HG03103 (cell line): ENCODE measurements at regions not wholly inside any gene's neighbourhood (a gene's known extent, or its start where the extent isn't known, plus 50 kb on each side); places are given as distances from the start of the nearest gene placed in this dataset.

ENCODE experiments used
- ATAC-seq: cut with Tn5 transposase; IDR thresholded peaks from one replicate; pipeline ENCODE4 v1.9.1; 2021; ENCODE audit warnings: low read depth; ENCODE audit not compliant: unreplicated experiment

DNA sequence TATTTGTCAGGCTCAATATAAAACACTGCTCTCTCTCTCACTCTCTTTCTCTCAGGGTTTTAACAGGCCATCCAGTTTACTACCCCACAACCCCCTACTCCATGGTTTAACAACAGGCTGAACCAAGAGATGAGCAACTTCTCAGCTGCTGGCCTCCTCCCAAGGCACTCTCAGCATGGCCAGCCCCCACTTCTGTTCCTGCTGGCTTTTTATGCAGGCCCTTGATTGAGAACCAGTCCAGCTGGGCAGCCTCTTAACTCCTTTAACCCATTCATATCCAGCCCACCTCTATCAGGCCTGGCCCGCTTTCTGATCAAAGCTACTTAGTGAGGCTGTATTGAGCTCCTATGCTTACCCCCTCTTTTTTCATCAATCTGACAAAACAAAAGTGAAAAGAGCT, 346.8 kb upstream of the POU3F2 start:
- ATAC-seq = no peak

DNA sequence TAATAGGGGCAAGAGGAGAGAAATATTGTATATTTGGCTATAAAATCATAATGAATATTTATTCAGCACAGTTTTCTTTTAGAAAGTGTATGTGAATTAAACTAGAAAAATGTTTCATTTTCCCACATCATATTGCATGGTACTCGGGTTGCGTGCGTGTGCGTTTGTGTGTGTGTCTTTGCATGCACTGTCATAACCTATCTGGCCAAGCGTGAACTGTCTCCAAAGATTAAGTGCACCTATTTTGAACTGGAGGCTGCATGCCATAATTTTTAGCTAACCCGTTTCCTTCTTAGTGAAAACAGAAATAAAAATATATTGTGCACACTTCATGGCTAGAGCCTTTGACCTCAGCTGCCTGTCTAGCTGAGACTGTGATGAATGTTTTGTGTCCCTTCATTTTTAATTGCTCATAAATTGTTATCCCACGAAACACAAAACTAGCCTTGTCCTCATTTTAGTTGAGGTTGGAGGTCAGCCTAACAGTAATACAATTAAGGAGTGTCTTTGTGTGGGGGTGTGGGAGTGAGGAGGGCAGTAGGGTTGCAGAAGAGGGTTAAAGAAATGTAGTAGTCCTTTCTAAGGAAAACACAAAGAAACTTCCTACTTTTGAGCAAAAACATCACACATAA, 336.1 kb upstream of the POU3F2 start:
- ATAC-seq = no peak

DNA sequence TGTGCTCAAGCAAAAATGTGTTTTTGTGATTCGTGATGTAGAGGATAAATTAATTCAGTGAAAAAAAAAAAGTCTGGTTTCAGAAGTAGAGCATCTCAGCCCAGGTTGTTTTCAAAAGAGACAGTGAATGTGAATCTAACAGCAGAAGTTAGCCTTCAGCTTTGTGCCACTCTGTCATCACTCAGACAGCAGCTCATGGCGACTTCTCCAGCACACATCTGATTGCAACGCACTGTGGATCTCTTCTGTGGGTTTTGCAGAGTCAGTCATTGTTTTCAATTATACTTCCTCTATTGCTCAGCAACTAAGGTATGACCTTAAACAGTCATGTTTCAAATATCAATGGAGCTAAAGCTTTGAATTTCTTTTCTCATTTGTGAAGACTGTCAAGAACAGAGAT, 335.5 kb upstream of the POU3F2 start:
- peak; percentile 52 for ATAC-seq

DNA sequence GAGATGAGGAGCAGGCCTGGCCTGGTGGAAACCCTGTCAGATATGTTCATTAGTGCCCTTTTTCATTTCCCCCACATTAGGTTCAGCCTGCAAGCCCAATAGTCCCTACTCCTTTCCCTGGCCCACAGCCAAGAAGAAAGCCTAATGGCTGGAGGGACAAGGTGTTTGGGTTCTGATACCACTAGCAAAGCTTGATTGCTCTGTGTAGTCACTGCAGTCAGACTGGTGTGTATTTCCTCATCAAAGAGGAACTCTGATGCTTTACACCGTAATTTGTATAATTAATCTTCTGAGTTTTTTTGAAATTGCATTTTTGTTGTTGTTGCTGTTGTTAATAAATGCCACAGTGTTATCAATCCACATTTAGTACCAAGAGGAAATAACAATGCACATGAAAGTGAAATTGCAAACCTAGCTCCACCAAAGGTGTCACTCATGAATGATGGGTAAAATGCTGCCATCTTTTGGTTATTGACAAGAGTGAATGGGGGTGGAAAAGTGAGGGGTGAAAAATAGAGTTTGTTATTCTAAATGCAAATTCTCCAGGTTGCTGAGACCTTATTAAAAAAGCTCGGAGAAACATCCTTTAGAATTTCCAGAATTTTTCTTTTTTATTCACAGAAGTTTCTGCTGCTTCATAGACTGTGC, 320.2 kb upstream of the POU3F2 start:
- ATAC-seq = peak; percentile 54

DNA sequence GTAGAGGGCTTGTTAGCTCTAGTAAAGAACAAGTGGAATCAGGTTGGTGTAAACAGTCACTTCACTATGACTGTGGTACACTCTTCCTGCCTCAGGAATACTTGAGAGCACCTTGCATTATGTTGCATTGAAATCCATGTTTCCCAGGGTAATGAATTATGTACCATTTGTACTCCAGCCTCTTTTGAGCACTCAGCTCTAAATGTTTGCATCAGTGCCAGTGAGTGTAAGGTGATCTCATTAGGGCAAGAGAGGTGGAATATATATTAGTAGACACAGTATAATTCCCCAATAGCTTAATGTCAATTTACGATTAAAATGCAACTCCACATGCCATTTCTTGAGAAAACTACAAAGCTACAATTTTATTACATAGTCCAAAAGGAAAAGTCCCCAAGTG, 319.6 kb upstream of the POU3F2 start:
- no peak for ATAC-seq

DNA sequence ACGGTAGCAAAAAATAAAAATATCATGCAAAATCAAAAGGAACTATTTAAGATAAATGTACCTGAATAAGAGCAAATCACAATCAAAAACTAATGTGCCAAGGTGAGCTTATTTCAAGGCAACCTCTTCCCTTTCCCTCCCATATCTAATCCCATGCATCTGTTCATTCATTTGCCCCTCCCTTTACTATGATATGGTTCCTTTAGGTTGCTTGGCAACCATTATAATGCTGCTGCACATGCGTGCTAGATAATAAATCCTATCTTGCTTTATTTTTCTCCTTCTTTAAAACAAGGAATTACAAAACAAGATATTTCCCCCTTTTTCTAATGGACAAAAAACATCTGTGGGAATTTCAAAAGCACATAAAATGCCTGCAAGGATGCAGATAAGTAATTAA, 318.2 kb upstream of the POU3F2 start:
- ATAC-seq = no peak

DNA sequence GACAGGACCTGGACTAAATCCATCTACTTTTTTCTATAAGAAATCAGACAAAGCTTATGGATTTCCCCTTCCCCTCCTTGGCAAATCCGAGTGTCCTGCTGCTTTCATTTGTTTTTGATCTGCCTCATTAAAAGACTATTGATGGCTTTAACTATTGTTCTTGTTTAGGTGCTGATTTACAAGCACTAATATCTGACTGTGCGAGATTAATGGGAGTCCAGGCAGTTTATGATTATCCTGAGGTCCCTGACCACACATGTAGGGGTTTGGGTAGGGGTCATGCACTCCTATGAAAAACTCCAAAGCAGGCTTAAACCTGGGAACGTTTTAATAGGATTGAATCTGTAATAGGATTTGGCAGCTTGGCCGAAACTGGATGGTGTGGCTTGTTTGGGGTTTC, 317.5 kb upstream of the POU3F2 start:
- no peak for ATAC-seq

DNA sequence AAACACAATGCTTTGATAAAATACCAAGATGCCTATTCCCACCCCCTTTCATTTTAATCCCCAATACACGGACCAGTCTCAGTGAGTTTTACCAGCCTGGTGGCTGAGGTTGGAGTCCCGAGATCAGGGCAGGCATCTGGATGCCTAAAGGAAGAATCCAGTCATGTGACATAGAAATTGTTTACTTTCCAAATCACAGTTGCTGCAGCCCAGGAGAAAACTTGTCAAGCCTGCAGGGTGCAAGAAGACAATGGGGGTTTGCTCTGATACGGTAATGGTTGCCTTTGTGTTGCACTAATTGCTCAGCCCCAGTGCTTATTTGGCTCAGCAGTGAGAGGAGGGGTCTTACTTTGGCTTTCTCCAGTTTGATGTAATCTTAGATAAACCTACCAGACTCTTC, 308.5 kb upstream of the POU3F2 start:
- no peak for ATAC-seq

DNA sequence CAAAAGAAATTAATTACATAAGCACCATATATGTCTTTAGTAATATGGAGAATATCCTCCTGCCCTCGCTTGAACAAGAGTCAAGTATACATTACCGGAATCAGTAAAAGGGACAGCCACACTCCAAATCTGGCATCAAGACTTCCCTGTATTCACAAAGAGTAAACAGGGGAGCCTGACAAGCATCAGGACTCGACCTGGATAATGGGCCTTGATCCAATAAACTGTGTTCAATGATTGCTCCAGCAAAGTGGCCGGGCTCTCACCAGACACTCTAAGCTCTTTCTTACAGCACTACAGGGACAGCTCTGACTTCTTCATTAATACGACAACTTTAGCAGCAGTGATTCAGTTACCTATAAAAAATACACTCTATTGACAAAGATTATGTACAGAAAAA, 307.9 kb upstream of the POU3F2 start:
- ATAC-seq = no peak

DNA sequence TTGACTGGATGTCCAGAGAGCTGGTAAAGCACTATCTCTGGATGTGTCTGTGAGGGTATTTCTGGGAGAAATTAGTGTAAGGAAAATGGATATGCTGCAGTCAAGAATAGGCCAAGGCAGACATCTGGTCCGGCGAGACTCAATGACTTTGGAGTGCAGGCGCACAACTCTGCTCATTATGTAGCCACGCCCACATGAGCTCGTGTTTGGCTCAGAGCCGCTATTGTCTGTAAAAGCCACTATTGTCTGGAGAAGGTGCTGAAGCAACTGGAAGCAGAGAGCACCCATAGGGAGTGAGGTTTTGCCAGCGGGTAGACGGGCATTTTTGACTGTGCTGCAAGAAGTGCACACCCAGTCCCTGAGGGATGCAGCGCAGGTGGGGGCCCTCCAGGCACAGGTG, 305.0 kb upstream of the POU3F2 start:
- no peak for ATAC-seq

DNA sequence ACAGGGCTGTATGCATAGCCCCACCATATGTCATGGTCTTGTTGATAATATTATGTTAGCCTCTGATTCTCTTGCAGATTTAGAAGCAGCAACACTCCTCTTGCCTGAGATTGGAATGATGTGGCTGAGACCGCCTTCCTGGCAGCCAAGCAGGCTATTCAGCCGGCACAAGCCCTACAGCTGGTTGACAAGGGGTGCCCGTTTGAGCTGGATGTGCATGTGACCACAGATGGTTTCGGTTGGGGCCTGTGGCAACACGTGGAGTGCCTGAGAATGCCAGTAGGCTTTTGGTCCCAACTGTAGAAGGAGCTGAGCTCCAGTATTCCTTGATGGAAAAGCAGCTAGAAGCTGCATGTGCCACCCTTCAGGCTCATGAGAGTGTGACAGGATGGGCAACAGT, 303.6 kb upstream of the POU3F2 start:
- ATAC-seq = no peak

DNA sequence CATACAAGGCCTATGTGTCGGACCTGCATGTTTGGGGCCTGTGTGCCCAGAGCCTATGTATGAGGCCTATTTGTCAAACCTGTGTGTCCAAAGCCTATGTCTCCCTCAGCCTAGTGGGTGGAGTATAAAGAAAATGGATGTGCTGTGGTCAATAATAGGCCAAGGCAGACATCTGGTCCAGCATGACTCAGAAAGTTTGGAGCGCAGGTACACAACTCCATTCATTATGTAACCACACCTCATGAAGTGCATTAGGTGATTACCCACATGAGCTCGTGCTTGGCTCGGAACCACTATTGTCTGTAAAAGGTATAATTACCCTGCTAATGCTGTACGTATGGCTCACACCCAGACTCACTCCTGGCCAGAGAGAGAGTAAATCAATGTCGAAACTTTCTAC, 302.4 kb upstream of the POU3F2 start:
- ATAC-seq = no peak

DNA sequence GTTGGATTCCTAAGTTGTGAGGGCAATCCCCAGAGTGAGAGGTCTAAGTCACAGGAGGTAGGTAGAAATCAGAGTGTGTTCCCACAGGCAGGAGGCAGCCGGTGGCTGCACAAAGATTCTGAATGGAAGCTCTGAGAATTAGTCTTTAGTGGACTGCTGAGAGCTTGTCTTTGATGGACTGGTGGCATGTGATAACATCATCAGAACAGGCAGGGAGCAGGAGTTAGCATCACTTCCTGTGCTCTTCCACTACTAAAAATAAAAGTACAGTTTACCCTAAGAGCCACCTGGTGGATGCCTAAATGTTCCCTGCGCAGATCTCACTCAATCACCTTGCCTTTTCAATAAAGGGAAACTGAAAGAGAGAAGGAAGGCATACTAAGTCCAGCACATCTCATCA, 294.6 kb upstream of the POU3F2 start:
- peak; percentile 85 for ATAC-seq

DNA sequence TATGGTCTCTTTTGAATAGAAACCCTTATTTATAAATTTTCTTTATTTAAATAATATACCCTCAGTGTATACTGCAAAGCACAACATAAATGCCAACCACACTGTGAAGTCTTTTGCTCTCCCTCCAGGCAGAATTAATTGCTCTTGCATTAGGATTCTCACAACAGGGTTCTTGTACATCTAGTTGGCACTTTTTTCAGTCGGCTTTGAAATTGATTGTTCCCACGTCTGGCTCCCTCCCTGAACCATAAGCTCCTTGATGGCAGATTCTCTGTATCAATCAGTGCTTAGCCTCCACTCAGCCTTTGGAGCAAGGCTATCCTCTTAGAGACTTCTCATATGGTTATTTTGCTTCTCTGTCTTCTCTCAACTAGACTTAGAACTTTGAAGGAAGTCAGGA, 288.0 kb upstream of the POU3F2 start:
- no peak for ATAC-seq

DNA sequence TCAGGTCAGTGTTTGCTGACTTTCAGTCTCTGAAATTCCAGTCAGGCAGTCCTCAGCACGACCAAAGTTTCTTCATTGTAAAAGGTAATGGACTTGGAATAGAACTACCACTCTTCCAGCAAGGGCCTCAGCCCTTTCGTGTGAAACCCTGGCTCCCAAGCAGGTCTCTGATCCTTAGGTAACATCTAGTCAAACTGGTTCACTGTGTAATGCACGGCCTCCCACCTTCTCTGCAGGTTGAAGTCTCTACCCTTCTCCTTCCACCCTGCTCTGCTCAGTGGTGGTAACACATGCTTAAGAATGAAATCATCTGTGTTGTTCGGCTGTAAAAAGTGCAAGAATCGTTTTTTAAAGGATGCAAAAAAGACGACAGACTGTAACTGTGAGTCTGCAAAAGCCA, 287.2 kb upstream of the POU3F2 start:
- ATAC-seq = no peak

DNA sequence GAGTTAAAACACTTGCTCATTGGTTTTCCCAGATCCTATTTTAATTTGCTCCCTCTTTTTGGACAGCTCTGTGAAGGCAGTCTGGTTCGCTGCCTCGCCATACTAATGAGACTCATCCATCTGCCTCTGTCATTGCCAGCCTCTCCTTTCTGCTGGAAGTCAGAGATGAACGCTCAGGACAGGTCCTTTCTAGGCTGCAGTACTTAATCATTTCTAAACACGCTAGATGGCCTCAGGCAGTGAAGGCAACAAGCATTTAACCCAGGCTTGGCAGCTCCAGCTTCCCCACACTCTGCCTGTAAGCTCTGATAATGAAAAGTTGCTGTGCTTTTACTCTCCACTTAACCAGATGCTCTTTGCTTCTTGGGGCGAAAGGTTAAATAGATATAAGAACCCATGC, 286.7 kb upstream of the POU3F2 start:
- no peak for ATAC-seq

DNA sequence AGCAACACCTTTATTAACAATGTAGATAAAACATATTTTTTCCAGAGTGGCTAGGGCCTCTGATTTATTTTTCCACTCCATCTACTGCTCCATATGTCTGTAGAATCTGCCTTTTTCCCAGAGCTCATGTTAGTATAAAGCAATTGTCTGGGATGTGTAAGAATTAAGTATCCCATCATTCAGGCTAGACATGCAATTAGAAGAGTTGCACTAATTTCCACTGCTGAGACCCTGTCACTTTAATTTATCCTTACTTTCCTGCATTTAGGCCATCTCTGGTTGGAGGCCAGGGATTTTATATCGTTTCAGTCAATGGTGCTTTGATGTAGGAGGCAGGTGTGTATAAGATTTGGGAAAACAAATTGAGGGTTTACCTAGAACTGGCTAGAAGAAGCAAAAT, 286.1 kb upstream of the POU3F2 start:
- no peak for ATAC-seq

DNA sequence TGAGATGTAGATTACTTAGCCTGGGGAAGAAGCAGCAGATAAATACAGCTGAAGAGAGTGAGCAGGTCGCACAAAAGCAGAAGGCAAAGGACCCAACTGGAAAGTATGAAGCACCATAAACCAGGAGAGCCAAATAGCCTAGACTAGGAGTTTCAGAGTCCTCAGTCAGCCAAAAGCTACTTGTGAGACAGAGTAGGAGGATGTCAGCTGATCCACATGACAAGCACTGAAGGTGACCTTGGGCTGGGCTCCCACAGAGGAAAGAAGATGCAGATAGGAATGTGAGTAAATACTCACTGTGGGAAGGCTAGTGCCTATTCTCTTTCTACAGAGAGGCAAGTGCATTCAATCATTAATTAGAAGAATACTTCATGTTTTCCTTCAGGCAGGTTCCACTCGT, 274.0 kb upstream of the POU3F2 start:
- no peak for ATAC-seq

DNA sequence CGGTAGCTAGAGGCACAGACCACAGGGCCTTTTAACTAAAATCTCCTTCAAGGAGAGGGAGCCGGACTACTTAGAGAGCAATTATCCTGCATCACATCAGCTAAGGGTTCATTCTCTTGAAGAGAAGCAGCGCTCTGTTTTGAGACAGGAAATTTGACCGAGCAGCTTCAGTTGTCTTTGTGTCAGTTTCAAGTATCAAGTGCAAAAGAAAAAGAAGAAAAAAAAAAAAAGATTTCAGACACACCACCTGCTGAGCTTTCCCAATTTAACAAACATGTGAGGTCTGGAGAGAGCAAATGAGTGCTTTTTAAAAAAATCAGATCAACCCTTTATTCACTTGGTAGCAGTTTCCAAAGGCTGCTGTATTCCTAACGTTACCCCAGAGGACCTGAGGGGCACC, 273.5 kb upstream of the POU3F2 start:
- ATAC-seq = no peak

DNA sequence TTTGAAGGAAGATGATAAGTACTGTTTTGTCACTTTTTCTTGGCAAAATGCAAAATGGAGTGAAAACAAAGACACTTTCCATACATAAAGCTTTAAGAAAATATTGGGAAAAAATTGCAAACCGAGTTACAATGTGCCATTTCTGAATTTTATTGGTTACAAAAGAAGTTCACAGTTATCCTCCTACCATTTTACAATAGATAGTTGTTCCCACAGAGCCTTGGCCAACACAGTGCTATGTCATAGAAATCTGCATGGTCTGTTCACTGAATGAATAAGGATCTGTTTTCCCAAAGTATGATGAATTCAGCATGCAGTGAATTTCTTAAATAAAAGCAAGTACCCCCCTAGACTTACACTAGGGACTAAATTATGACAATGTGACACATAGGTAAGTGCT, 268.2 kb upstream of the POU3F2 start:
- ATAC-seq = no peak

DNA sequence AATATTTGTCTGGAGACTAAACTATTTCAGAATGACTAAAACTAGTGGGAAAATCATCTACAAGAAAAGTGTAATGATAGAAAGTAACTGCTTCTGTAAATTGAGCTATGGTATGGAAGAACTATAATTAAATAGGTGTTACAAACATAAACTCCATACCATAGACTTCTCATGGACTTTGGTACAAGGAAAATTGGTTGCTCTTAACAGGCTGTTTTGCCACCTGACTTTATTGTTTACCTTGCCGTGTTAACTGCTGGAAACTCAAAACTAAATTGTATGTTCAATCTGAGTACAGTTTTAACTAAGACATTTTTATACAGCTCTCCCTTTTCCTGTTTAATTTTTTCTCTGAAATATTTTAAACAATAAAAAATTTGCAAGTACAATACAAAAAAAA, 261.8 kb upstream of the POU3F2 start:
- no peak for ATAC-seq

DNA sequence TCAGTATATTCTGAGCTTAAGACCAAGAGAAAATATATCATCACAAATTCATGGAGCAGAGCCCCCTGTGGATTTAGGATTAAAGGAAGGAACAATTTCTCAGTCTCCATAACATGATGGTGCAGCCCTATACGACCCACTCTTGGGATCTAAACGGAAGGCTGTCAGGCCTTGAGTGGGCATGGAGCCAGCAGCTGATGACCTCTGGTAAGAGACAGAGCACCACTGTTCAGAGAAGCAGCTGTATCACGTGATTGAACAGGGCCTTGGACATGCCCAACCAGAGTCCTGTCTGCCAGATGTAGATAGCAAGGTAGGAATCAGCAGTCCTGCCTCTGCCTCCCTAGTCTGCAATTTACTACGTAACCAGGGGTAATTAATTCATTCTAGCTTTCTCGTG, 259.4 kb upstream of the POU3F2 start:
- ATAC-seq = no peak

DNA sequence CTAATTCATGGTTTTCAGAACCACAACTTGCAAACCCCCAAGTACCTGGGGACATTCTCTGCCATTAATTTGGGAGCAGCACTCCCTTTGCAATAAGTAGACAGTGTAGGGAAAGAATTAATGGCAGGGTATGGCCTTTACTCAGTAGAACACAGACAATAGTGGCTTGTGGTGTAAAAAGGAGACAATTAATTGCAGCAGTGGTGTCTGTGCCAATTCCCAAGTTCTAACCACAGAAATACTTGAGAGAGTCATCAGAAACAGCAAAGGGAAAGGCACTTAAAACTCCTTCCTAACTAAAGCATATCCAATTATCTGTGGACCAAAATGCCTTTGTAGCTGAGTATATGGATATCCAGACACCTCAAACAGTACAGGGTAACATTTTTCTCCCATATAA, 257.6 kb upstream of the POU3F2 start:
- no peak for ATAC-seq
